Epithelial cell of proximal tubule (primary cell): ENCODE measurements at regions not wholly inside any gene's neighbourhood (a gene's known extent, or its start where the extent isn't known, plus 50 kb on each side); places are given as distances from the start of the nearest gene placed in this dataset.

Source experiments
- DNase-seq: peaks from one replicate; pipeline ENCODE4 v3.0.0-alpha.2; 2011; ENCODE audit warnings: low read depth
- H3K4me3 ChIP-seq: 2 replicates; pipeline ENCODE4 v1.5.1; 2011; ENCODE audit warnings: low read depth, mild to moderate bottlenecking, low read length
- CTCF ChIP-seq: conservative IDR thresholded peaks from 2 replicates; pipeline ENCODE4 v1.5.1; 2012; ENCODE audit warnings: low read depth, mild to moderate bottlenecking, low read length

- TF ChIP-seq CTCF: no peak
- no peak overlapping the region for H3K4me3 ChIP-seq
Observed at GRCh38 chr1:13935336-13935735, 235.3 kb downstream of the PRDM2 start.

GRCh38 chr1:13941315-13941714 lies 241.3 kb downstream of the PRDM2 start:
- no peak for DNase-seq
- no peak for TF ChIP-seq CTCF
- H3K4me3 ChIP-seq: no peak overlapping the region

More at GRCh38 chr1:13935336-13935735, 235.3 kb downstream of the PRDM2 start:
- DNase-seq: no peak

GRCh38 chr1:13943055-13943454 lies 243.1 kb downstream of the PRDM2 start:
- no peak for TF ChIP-seq CTCF
- H3K4me3 ChIP-seq: no peak overlapping the region
- no peak for DNase-seq

- TF ChIP-seq CTCF: no peak
- DNase-seq: no peak
- H3K4me3 ChIP-seq: no peak overlapping the region
Observed at GRCh38 chr1:13945856-13946255, 245.9 kb downstream of the PRDM2 start.

GRCh38 chr1:13947658-13948057 lies 247.7 kb downstream of the PRDM2 start:
- no peak for TF ChIP-seq CTCF
- no peak for DNase-seq
- no peak overlapping the region for H3K4me3 ChIP-seq

GRCh38 chr1:13948396-13948795 lies 248.4 kb downstream of the PRDM2 start:
- TF ChIP-seq CTCF: no peak
- DNase-seq: no peak
- no peak overlapping the region for H3K4me3 ChIP-seq

GRCh38 chr1:13948888-13949391 lies 249.0 kb downstream of the PRDM2 start:
- no peak for DNase-seq
- no peak for TF ChIP-seq CTCF
- H3K4me3 ChIP-seq: no peak overlapping the region
